ENCODE measurements at regions not wholly inside any gene's neighbourhood (a gene's known extent, or its start where the extent isn't known, plus 50 kb on each side); places are given as distances from the start of the nearest gene placed in this dataset.

DNA sequence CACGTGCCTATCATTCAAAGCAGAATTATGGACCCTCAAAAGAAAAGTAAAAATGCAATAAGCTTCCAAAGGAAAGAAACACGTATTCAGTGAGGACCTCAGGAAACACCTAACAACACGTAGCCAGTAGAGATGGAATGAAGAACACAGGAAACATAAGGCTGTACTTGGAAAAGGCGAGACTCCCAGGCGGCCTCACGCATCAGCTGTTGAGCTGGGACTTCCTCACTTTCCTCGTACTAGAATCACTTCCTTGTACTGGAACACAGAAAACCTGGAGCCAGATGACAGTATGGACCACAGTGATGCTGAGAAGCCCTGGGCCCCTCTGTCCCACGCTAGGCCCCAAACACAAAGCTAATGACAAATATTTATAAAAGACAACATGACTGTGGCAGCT is 94.4 kb upstream of the BACE2 start:
- no peak for TF ChIP-seq POLR2A (IDR thresholded peaks at IDR 0.05)
- no peak for TF ChIP-seq CTCF (IDR thresholded peaks at IDR 0.05)

All from adrenal gland (tissue), 5 donors.